ENCODE measurements at regions not wholly inside any gene's neighbourhood (a gene's known extent, or its start where the extent isn't known, plus 50 kb on each side); places are given as distances from the start of the nearest gene placed in this dataset.

DNA sequence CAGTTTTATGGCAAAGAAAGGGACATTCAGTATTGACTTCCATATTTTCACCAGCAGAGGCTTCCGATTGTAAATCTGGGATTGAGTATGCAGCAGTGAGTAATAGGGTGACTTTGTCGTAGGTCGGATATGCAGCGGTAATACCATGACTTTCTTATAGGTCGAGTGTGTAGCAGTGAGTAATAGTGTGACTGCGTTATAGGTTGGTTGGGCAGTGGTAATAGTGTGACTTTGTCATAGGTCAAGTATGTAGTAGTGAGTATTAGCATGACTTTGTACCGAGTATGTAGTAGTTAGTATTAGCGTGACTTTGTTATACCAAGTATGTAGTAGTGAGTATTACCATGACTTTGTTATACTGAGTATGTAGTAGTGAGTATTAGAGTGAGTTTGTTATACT is 268.2 kb upstream of the ADARB2 start:
- DNase-seq, result no peak
- H3K4me3 ChIP-seq (ENCODE audit: low read depth, low read length), result no peak overlapping the region
- H3K27ac ChIP-seq, result no peak overlapping the region
- TF ChIP-seq, protein P1, sequence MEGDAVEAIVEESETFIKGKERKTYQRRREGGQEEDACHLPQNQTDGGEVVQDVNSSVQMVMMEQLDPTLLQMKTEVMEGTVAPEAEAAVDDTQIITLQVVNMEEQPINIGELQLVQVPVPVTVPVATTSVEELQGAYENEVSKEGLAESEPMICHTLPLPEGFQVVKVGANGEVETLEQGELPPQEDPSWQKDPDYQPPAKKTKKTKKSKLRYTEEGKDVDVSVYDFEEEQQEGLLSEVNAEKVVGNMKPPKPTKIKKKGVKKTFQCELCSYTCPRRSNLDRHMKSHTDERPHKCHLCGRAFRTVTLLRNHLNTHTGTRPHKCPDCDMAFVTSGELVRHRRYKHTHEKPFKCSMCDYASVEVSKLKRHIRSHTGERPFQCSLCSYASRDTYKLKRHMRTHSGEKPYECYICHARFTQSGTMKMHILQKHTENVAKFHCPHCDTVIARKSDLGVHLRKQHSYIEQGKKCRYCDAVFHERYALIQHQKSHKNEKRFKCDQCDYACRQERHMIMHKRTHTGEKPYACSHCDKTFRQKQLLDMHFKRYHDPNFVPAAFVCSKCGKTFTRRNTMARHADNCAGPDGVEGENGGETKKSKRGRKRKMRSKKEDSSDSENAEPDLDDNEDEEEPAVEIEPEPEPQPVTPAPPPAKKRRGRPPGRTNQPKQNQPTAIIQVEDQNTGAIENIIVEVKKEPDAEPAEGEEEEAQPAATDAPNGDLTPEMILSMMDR (IDR thresholded peaks at IDR 0.05; ENCODE audit: low read depth, low read length, missing control alignments), result no peak
- H3K36me3 ChIP-seq (replicated peaks), result no peaks in the 10 kb centered on the region
- in situ Hi-C loops (cut with HindIII; ENCODE audit: low pct_ligation_motif_present, low sequenced_read_pairs), result no loop called here
- no peaks in the 10 kb centered on the region for H3K27me3 ChIP-seq (replicated peaks)

DNA sequence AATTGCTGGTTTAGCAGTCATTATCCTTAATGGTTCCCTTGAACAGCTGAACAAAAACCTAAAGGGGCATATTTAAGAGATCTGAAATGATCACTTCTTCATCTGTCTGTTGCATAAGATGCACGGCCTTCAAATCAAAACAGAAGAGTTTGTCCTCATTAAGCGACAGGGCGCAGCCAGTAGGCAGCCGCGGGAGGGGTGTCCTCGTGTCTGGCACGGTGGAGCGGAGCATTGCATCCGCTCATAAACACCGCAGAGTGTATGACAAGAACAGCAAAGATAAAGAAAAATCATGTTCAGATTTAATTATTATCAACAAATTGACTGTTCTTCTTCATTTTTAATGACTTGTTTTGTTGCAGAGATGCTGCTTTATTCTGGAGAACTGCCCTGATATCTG is 255.6 kb upstream of the ADARB2 start:
- DNase-seq, result no peak
- Histone ChIP-seq H3K4me3 (ENCODE audit: low read depth, low read length) (no peak overlapping the region), H3K36me3 (replicated peaks) (no peaks in the 10 kb centered on the region), H3K27ac (no peak overlapping the region), H3K27me3 (replicated peaks) (no peaks in the 10 kb centered on the region)
- TF ChIP-seq, protein P1 (IDR thresholded peaks at IDR 0.05; ENCODE audit: low read depth, low read length, missing control alignments), result no peak
- in situ Hi-C loops (cut with HindIII; ENCODE audit: low pct_ligation_motif_present, low sequenced_read_pairs), result no loop called here

DNA sequence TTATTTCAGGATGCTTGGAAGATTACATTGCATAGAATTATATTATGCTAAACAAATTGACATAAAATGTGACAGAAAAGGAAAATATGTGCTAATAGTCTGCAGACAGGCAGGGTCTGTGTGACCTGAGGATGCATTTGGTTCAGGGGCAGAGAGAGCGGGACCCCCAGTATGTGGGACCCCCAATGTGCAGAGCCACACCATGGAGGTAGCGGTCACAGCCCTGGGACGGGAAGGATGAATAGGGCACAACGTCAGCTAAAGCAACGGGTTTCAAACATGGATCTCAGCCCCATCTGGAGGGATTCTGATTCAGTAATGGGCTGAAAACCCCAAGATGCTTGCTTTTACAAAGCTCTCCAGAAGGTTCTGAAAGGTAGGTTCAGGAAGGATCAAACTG is 251.8 kb upstream of the ADARB2 start:
- TF ChIP-seq, protein P1 (IDR thresholded peaks at IDR 0.05; ENCODE audit: low read depth, low read length, missing control alignments), result no peak
- Histone ChIP-seq H3K4me3 (ENCODE audit: low read depth, low read length) (no peak overlapping the region), H3K27me3 (replicated peaks) (no peaks in the 10 kb centered on the region), H3K36me3 (replicated peaks) (no peaks in the 10 kb centered on the region), H3K27ac (no peak overlapping the region)
- DNase-seq, result no peak
- in situ Hi-C loops (cut with HindIII; ENCODE audit: low pct_ligation_motif_present, low sequenced_read_pairs), result no loop called here

DNA sequence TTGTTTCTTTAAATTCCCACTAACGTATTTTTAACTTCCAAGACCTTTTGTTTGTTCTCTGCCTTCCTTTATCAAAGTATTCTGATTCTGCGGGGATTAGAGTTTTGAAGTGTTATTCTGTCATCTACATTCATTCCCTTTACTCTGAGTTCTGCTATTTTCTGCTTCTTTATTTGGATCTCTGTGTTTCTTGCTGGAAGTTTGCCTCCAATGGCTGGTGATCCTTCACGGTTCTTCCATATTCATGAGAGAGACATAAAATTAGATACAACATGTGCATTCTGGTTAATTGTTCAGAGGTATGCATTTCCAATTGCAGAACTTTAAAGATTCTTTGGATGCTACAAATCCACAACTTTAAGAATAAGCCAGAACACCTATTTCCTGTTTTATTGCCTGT is 244.7 kb upstream of the ADARB2 start:
- in situ Hi-C loops (cut with HindIII; ENCODE audit: low pct_ligation_motif_present, low sequenced_read_pairs), result no loop called here
- H3K27ac ChIP-seq, result no peak overlapping the region

DNA sequence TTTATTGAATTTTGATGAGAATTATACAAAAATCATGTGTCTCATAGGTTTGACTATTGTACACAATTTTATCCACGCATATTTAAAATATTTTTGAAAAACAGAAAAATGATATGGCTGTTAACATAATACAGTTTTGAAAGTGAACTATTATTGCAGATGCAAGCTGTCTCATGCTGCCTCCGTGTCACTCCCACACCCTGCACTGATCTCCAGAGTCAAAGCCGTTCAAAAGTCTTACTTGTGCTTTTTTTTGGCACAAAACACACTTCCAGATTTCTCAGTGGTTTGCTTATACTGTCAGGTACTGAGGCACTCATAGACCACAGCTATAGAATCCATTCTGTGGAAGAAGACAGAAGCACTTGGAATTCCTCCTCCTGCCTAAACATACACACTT is 243.1 kb upstream of the ADARB2 start:
- H3K27me3 ChIP-seq (replicated peaks), result no peaks in the 10 kb centered on the region
- TF ChIP-seq, protein P1 (IDR thresholded peaks at IDR 0.05; ENCODE audit: low read depth, low read length, missing control alignments), result no peak
- no peak overlapping the region for H3K27ac ChIP-seq
- no peaks in the 10 kb centered on the region for H3K36me3 ChIP-seq (replicated peaks)
- in situ Hi-C loops (cut with HindIII; ENCODE audit: low pct_ligation_motif_present, low sequenced_read_pairs), result no loop called here
- no peak for DNase-seq
- no peak overlapping the region for H3K4me3 ChIP-seq (ENCODE audit: low read depth, low read length)

More for the DNA sequence above, 244.7 kb upstream of the ADARB2 start:
- no peak overlapping the region for H3K4me3 ChIP-seq (ENCODE audit: low read depth, low read length)
- H3K36me3 ChIP-seq (replicated peaks), result no peaks in the 10 kb centered on the region
- DNase-seq, result no peak
- TF ChIP-seq, protein P1 (IDR thresholded peaks at IDR 0.05; ENCODE audit: low read depth, low read length, missing control alignments), result no peak
- H3K27me3 ChIP-seq (replicated peaks), result no peaks in the 10 kb centered on the region

DNA sequence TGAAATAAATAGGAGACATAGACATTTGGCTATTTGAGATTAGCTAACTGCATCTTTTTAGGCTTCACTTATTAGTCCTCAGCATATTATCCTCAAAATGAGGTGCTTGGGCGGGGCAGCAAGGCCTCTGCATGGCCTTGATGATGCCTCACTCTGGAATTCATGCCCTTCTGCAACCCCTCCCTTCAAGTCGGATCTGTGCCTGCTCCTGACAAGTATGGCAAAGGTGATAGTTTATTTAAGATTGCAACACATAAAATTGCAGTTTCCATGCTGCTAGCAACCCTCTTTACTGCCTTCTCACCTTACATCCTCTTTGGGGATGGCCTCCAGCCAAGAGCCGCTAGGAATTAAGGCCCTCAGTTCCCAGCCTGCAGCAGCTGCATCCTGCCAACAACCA is 241.3 kb upstream of the ADARB2 start:
- no peaks in the 10 kb centered on the region for H3K36me3 ChIP-seq (replicated peaks)
- no peak for DNase-seq
- TF ChIP-seq, protein P1 (IDR thresholded peaks at IDR 0.05; ENCODE audit: low read depth, low read length, missing control alignments), result no peak
- in situ Hi-C loops (cut with HindIII; ENCODE audit: low pct_ligation_motif_present, low sequenced_read_pairs), result no loop called here
- H3K27me3 ChIP-seq (replicated peaks), result no peaks in the 10 kb centered on the region
- H3K27ac ChIP-seq, result no peak overlapping the region
- H3K4me3 ChIP-seq (ENCODE audit: low read depth, low read length), result no peak overlapping the region

Measured in brain microvascular endothelial cell (primary cell).